Prostate gland (tissue), 2 donors: ENCODE measurements at regions not wholly inside any gene's neighbourhood (a gene's known extent, or its start where the extent isn't known, plus 50 kb on each side); places are given as distances from the start of the nearest gene placed in this dataset.

ENCODE experiments used
- DNase-seq: peaks from one replicate; pipeline ENCODE4 v3.0.0-alpha.2; 2019; ENCODE audit warnings: low spot score
- H3K27ac ChIP-seq, 2 donors: fragments of 200-600 bp; sonication (generic); 2 replicates each; pipeline ENCODE4 v1.5.1; 2017 to 2019
- H3K27me3 ChIP-seq: fragments of 200-600 bp; sonication (generic); replicated peaks from 2 replicates; pipeline ENCODE4 v1.5.1; 2019; ENCODE audit not compliant: insufficient read depth
- H3K36me3 ChIP-seq, 2 donors: fragments of 200-600 bp; sonication (generic); 1 replicate in 1 of 2; 2 replicates in 1 of 2; pipeline versions ENCODE4 v1.5.1 to v1.8.1; 2017 to 2019
- H3K4me1 ChIP-seq: fragments of 200-600 bp; sonication (generic); replicated peaks from 2 replicates; pipeline ENCODE4 v1.5.1; 2019
- H3K4me3 ChIP-seq, 2 donors: fragments of 200-600 bp; sonication (generic); 2 replicates each; pipeline ENCODE4 v1.5.1; 2017 to 2019
- H3K9me3 ChIP-seq: fragments of 200-600 bp; sonication (generic); 2 replicates; pipeline ENCODE4 v1.5.1; 2017
- POLR2A ChIP-seq: fragments of 450-650 bp; IDR thresholded peaks from one replicate; pipeline ENCODE4 v1.6.1; 2016; ENCODE audit warnings: antibody characterized with exemption, mild to moderate bottlenecking
- POLR2AphosphoS5 ChIP-seq: sonication (generic); formaldehyde crosslinking; IDR thresholded peaks from one replicate; pipeline ENCODE4 v1.6.1; 2017; ENCODE audit warnings: antibody characterized with exemption
- WGBS: methylation state at CpG from one replicate; pipeline ENCODE4 v1.1.5; 2018; 5-methylcytosine and 5-hydroxymethylcytosine counted together
- intact Hi-C: fragments of 100-400 bp; cut with DNase I; formaldehyde crosslinking; loops from one replicate; pipeline ENCODE4 v1.14.2; 2022
- TF ChIP-seq, protein P1 (sequence below), 4 experiments: fragments of 200-600 bp in 2 of 4; fragments of 450-650 bp in 2 of 4; sonication (generic) in 2 of 4; IDR thresholded peaks; 1 replicate in 3 of 4; 2 replicates in 1 of 4; pipeline ENCODE4 v1.5.1; 2016 to 2019; ENCODE audit warnings: antibody characterized with exemption in 4 of 4, mild to moderate bottlenecking in 2 of 4, moderate library complexity in 2 of 4

DNA sequence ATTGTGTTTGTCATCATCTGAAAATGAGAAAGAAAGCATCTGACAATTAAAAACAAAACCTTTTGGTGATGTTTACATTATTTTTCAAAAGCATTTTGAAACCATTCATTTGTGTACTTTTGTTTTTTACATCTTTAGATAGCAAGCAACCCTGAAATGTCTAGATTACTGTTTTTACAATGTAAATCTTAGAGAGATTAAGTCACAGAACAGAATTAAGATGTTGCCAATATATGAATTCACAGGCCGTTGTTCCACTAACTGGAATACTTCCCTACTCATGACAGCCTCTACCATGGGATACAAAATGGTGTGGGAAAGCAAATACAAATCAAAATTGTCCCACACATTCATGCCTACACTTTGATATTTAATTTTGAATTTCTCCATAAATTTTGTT, 480.0 kb upstream of the ZEB2 start:
- H3K4me3 ChIP-seq: no peak overlapping the region
- 68% methylated on average over 1 of the region's 1 CpG for WGBS
- TF ChIP-seq POLR2A (no peak), POLR2AphosphoS5 (no peak)
- TF ChIP-seq, protein P1, sequence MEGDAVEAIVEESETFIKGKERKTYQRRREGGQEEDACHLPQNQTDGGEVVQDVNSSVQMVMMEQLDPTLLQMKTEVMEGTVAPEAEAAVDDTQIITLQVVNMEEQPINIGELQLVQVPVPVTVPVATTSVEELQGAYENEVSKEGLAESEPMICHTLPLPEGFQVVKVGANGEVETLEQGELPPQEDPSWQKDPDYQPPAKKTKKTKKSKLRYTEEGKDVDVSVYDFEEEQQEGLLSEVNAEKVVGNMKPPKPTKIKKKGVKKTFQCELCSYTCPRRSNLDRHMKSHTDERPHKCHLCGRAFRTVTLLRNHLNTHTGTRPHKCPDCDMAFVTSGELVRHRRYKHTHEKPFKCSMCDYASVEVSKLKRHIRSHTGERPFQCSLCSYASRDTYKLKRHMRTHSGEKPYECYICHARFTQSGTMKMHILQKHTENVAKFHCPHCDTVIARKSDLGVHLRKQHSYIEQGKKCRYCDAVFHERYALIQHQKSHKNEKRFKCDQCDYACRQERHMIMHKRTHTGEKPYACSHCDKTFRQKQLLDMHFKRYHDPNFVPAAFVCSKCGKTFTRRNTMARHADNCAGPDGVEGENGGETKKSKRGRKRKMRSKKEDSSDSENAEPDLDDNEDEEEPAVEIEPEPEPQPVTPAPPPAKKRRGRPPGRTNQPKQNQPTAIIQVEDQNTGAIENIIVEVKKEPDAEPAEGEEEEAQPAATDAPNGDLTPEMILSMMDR (IDR thresholded peaks at IDR 0.05): no peak
- no peak overlapping the region for H3K27ac ChIP-seq
- no peaks in the 10 kb centered on the region for H3K9me3 ChIP-seq
- intact Hi-C loops: no loop called here
- H3K36me3 ChIP-seq: no peaks in the 10 kb centered on the region
- H3K4me1 ChIP-seq: no peaks in the 10 kb centered on the region
- no peak for DNase-seq
- H3K27me3 ChIP-seq: no peaks in the 10 kb centered on the region

DNA sequence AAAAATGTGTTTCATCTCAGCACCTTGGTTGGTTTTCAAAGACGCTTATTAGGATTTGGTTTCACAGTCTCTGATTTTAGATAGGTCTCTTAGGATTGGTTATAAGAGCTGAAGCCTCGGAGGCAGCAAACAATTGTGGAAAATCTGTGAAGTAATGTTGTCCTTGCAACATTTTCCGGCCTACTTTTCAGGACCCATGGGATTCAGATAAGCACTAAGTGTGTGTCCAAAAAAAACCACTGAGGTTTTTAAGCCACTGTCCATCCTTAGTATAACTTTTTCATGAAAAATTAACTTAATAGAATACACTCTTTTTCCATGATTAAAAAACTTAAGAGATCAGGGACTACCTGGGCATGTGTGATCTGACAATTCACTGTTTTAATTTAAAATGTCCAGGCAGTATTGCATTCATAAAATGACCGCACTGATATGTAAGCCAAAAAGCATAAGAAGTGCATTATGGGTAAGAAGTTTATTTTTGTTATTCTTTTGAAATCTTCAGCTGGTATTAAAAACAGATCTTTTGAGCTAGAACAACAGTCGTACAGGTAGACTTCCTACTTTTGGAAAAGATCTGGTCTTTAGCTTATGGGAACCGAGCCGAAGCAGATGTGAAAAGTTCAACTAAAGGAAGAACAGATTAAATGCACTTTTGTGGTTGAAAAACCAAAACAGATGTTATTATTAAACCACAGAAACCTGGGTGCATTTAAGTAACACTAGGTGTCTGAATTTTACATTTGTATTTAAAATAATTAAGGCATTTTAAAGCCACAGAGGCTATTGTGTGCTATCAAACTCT, 479.4 kb upstream of the ZEB2 start:
- Histone ChIP-seq H3K9me3 (no peaks in the 10 kb centered on the region), H3K27me3 (no peaks in the 10 kb centered on the region), H3K4me1 (no peaks in the 10 kb centered on the region), H3K36me3 (no peaks in the 10 kb centered on the region), H3K27ac (no peak overlapping the region), H3K4me3 (no peak overlapping the region)
- TF ChIP-seq POLR2A (no peak), POLR2AphosphoS5 (no peak)
- TF ChIP-seq, protein P1 (IDR thresholded peaks at IDR 0.05): no peak
- intact Hi-C loops: no loop called here
- no peak for DNase-seq
- 89% methylated on average over 7 of the region's 7 CpGs for WGBS

DNA sequence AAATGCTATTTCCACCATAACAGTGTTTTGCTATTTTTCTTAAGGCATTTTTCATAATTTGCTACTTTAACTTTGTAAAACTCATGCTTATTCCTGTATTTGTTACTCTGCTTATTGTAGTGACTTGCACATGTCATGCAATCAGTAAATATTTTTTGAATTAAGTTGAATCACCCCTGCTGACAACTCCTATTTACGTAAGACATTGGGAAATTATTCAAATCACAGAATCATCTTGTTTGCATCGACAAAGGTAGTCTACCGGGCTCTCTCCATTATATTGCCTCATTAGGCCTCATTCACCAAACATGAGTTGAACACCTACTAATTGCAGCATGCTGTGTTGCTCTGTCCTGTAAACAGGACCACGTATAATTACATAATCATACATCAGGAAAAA, 478.5 kb upstream of the ZEB2 start:
- TF ChIP-seq, protein P1 (IDR thresholded peaks at IDR 0.05): no peak
- no peak for TF ChIP-seq POLR2AphosphoS5
- no peak for TF ChIP-seq POLR2A
- Histone ChIP-seq H3K4me1 (no peaks in the 10 kb centered on the region), H3K4me3 (no peak overlapping the region), H3K9me3 (no peaks in the 10 kb centered on the region), H3K27ac (no peak overlapping the region), H3K27me3 (no peaks in the 10 kb centered on the region), H3K36me3 (no peaks in the 10 kb centered on the region)
- intact Hi-C loops: no loop called here
- 69% methylated on average over 4 of the region's 4 CpGs for WGBS
- no peak for DNase-seq

DNA sequence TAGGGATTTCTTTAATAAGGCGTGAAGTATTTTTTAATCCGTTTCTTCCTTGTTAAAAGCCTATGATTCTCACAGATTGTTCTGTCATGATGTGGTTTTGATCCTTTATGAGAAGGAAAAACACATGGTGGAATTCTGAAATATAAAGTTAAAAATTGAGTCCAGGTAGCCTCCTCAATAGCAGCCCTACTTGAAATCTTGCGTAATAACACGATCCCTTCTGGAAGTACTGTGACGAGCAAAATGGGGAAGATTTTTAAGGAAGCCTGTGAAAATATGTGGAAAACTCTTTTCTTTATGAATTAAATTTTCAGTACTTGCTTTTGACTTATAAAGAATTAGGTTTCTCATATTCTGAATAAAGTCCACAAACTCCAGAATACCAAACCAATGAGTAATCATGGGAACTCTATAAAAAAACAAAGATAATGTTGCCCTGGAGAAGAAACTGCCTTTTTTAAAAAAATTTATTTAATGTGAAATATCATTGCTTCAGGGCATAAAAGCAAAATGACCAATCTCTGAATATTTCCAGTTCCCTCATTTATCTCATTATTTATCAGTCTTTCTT, 476.4 kb upstream of the ZEB2 start:
- no peaks in the 10 kb centered on the region for H3K4me1 ChIP-seq
- 47% methylated on average over 5 of the region's 5 CpGs for WGBS
- no peaks in the 10 kb centered on the region for H3K36me3 ChIP-seq
- H3K4me3 ChIP-seq: no peak overlapping the region
- DNase-seq: no peak
- no peak overlapping the region for H3K27ac ChIP-seq
- intact Hi-C loops: no loop called here
- TF ChIP-seq POLR2A (no peak), POLR2AphosphoS5 (no peak)
- TF ChIP-seq, protein P1 (IDR thresholded peaks at IDR 0.05): no peak
- H3K27me3 ChIP-seq: no peaks in the 10 kb centered on the region
- H3K9me3 ChIP-seq: no peaks in the 10 kb centered on the region

DNA sequence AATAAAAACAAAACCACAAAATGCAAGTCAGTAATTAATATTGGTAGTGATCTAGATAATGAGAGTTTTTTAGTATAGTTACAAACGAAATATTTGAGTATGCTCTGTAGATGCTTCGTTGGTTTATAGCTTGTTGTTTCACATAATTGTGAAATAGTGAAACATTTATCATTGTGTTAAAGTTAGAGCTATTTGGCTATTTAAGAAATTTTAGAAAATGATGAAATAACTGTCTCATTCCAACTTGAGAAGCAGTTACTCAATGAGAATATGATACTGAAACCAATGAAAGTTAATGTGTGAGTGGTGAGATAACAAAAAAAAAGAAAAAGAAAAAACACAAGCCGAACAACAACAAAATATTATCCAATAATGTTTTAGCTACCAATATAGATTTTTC, 475.6 kb upstream of the ZEB2 start:
- intact Hi-C loops: no loop called here
- TF ChIP-seq POLR2A: no peak
- TF ChIP-seq, protein P1 (IDR thresholded peaks at IDR 0.05): no peak
- TF ChIP-seq POLR2AphosphoS5: no peak
- WGBS: 60% methylated on average over 3 of the region's 3 CpGs
- no peak overlapping the region for H3K27ac ChIP-seq
- H3K4me3 ChIP-seq: no peak overlapping the region
- H3K27me3 ChIP-seq: no peaks in the 10 kb centered on the region
- H3K4me1 ChIP-seq: no peaks in the 10 kb centered on the region
- H3K36me3 ChIP-seq: no peaks in the 10 kb centered on the region
- no peaks in the 10 kb centered on the region for H3K9me3 ChIP-seq
- no peak for DNase-seq
